ENCODE measurements at regions not wholly inside any gene's neighbourhood (a gene's known extent, or its start where the extent isn't known, plus 50 kb on each side); places are given as distances from the start of the nearest gene placed in this dataset.

DNA sequence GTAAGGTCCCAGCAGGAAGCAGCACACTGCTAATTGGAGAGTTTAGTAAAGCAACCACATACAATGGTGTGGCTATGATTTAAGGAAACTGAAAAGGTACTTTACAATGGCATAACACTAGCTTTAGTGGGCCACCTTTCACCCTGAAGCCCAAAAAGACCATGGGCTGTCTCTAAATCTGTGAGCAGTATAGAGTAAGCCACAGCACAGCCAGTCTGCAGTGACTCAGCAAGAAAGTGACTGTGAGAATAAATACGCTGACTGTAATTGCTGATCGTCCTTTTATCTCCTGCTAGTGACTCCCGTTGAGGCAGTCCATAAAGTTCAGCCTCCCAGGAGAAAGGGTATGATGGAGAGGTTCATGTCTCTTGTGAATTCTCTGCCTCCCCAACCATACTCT lies 679.8 kb upstream of the KIF2B start:
- no peaks in the 10 kb centered on the region for H3K9me3 Mint-ChIP-seq (ENCODE audit: low read depth)
- H3K36me3 Mint-ChIP-seq (ENCODE audit: low read depth), result no peaks in the 10 kb centered on the region
- ChIA-PET POLR2A (no interaction called here), CTCF (interaction anchor here (0.5 kb wide), 1 partner anchor 1851 kb away, joined by 4 read pairs; no protein-coding TSS in a partner anchor)
- H3K27me3 Mint-ChIP-seq, result no peaks in the 10 kb centered on the region
- ATAC-seq, result no peak
- no peak overlapping the region for H3K4me3 Mint-ChIP-seq
- no peak overlapping the region for H3K27ac Mint-ChIP-seq
- H3K4me1 Mint-ChIP-seq, result no peaks in the 10 kb centered on the region
- intact Hi-C loops (cut with DNase I, micrococcal nuclease), result no loop called here
- DNase-seq, result no peak

DNA sequence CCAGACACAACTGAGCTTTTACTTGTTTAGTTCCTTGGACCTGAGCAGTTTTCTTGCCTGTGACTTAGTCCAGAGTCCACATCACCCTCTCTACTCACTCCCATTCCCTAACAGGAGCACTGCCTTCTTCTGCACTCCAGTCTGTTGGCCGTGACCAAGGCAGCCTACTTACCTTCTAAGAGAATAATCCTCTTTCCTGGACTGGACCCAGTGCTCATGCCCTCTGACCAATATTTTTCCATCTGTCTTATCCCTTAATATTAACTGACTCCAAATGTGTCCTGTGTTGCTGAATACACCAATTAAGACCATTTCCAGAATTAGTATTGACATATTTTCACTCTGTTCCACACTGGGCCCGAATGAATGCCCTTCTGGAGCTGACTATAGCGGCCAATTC lies 681.0 kb upstream of the KIF2B start:
- ATAC-seq (no peak), DNase-seq (no peak)
- intact Hi-C loops (cut with DNase I, micrococcal nuclease), result no loop called here
- no peaks in the 10 kb centered on the region for H3K27me3 Mint-ChIP-seq
- H3K4me1 Mint-ChIP-seq, result no peaks in the 10 kb centered on the region
- ChIA-PET CTCF (no interaction called here), POLR2A (no interaction called here)
- H3K27ac Mint-ChIP-seq, result no peak overlapping the region
- H3K4me3 Mint-ChIP-seq, result no peak overlapping the region
- H3K36me3 Mint-ChIP-seq (ENCODE audit: low read depth), result no peaks in the 10 kb centered on the region
- no peaks in the 10 kb centered on the region for H3K9me3 Mint-ChIP-seq (ENCODE audit: low read depth)

GRCh38 chr17:53141280-53141679 lies 681.4 kb upstream of the KIF2B start:
- H3K9me3 Mint-ChIP-seq (ENCODE audit: low read depth), result no peaks in the 10 kb centered on the region
- no peaks in the 10 kb centered on the region for H3K4me1 Mint-ChIP-seq
- ATAC-seq (no peak), DNase-seq (no peak)
- POLR2A ChIA-PET, result no interaction called here
- no peaks in the 10 kb centered on the region for H3K27me3 Mint-ChIP-seq
- CTCF ChIA-PET, result no interaction called here
- no peaks in the 10 kb centered on the region for H3K36me3 Mint-ChIP-seq (ENCODE audit: low read depth)
- intact Hi-C loops (cut with DNase I, micrococcal nuclease), result no loop called here
- no peak overlapping the region for H3K4me3 Mint-ChIP-seq
- no peak overlapping the region for H3K27ac Mint-ChIP-seq

GRCh38 chr17:53137869-53138268 lies 684.9 kb upstream of the KIF2B start:
- POLR2A ChIA-PET, result no interaction called here
- no peaks in the 10 kb centered on the region for H3K4me1 Mint-ChIP-seq
- intact Hi-C loops (cut with DNase I, micrococcal nuclease), result no loop called here

DNA sequence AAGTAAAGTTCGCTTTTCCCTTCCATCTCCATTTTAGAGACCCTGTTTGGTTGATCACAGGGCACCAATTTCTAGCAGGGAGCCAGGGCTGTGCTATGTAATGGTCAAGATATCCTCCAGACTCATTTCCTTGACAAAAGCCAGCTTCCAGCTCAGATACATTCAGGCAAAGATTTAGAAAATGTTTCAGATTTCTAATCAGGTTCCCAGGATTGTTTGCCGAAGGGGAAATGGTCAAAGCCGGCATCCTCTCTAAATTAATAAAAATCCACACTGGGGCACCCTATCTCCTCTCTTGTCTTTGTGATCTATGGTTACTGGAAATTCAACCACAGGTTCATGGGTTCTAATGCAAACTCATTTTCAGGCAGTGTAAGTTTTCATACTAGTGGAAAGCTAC lies 686.8 kb upstream of the KIF2B start:
- ChIA-PET CTCF (no interaction called here), POLR2A (no interaction called here)
- no peaks in the 10 kb centered on the region for H3K4me1 Mint-ChIP-seq
- intact Hi-C loops (cut with DNase I, micrococcal nuclease), result no loop called here
- no peaks in the 10 kb centered on the region for H3K9me3 Mint-ChIP-seq (ENCODE audit: low read depth)
- no peak overlapping the region for H3K4me3 Mint-ChIP-seq
- H3K27ac Mint-ChIP-seq, result no peak overlapping the region
- H3K27me3 Mint-ChIP-seq, result no peaks in the 10 kb centered on the region
- no peaks in the 10 kb centered on the region for H3K36me3 Mint-ChIP-seq (ENCODE audit: low read depth)
- ATAC-seq (no peak), DNase-seq (no peak)

More at GRCh38 chr17:53137869-53138268, 684.9 kb upstream of the KIF2B start:
- H3K27me3 Mint-ChIP-seq, result no peaks in the 10 kb centered on the region
- no peak overlapping the region for H3K27ac Mint-ChIP-seq
- DNase-seq (no peak), ATAC-seq (no peak)
- no peak overlapping the region for H3K4me3 Mint-ChIP-seq
- CTCF ChIA-PET, result interaction anchor here (0.5 kb wide), 1 partner anchor 115 kb away, joined by 3 read pairs; no protein-coding TSS in a partner anchor
- no peaks in the 10 kb centered on the region for H3K9me3 Mint-ChIP-seq (ENCODE audit: low read depth)
- H3K36me3 Mint-ChIP-seq (ENCODE audit: low read depth), result no peaks in the 10 kb centered on the region

DNA sequence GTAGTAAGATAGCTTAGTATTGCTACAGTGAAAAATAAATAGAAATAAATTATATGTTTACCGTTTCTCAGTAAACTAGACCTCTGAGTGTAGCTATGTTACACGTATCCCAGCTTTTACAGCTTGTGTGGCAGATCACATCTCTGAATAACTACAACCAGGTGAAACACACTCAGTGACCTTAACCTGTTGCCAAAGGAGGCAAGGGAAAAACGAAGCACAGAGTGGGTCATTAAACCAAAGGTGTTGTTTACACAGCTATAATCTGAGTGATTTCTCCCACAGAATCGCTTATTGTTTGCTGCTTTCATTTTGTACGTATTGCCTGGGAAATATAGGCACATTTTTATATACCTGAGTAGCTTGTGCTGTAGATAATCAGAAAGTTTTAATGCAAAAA lies 688.2 kb upstream of the KIF2B start:
- no peak for DNase-seq
- H3K27me3 Mint-ChIP-seq, result no peaks in the 10 kb centered on the region
- no peak for ATAC-seq
- no peaks in the 10 kb centered on the region for H3K36me3 Mint-ChIP-seq (ENCODE audit: low read depth)
- POLR2A ChIA-PET, result no interaction called here
- H3K27ac Mint-ChIP-seq, result no peak overlapping the region
- intact Hi-C loops (cut with DNase I, micrococcal nuclease), result no loop called here
- H3K4me3 Mint-ChIP-seq, result no peak overlapping the region
- no peaks in the 10 kb centered on the region for H3K9me3 Mint-ChIP-seq (ENCODE audit: low read depth)
- CTCF ChIA-PET, result no interaction called here
- no peaks in the 10 kb centered on the region for H3K4me1 Mint-ChIP-seq

DNA sequence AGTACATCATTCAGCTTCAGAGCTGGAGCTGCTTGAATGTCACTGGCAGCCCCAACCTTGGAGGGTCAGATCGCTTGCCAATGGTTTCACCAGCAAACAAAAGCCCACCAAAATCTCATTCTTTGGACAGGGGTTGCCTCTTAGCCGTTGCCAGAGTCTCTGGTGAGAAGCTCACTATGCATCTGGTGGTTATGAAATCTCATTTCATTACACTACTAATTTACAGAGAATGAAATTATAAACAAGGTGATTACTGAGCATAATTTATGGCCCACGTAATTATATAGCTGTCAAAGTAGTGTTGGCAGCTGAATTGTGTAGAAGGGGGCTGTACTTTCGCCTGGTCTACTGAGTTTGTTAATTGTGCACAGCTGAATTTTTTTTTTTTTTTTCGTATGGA lies 688.9 kb upstream of the KIF2B start:
- POLR2A ChIA-PET, result no interaction called here
- Mint-ChIP-seq H3K36me3 (ENCODE audit: low read depth) (no peaks in the 10 kb centered on the region), H3K27ac (no peak overlapping the region), H3K9me3 (ENCODE audit: low read depth) (no peaks in the 10 kb centered on the region), H3K4me1 (no peaks in the 10 kb centered on the region), H3K27me3 (no peaks in the 10 kb centered on the region), H3K4me3 (no peak overlapping the region)
- CTCF ChIA-PET, result interaction anchor here (0.8 kb wide), 1 partner anchor 857 kb away, joined by 3 read pairs; no protein-coding TSS in a partner anchor
- ATAC-seq (no peak), DNase-seq (no peak)
- intact Hi-C loops (cut with DNase I, micrococcal nuclease), result no loop called here

DNA sequence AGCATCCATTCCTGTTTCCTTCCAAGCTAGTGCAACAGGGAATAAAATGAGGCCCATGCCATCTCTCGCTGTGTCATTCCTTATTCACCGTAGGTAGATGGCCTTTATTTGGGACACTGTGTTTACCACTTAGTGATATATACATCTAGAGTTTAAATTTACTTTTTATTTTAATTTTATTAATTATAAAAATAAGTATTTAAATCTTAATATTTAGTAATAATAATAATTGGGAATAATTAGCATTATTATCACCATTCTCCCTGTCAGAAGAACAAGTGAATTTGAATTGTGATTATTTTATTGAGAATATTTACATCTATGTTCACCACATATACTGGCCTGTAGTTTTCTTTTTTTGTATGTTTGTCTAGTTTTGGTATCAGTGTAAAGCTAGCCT lies 692.9 kb upstream of the KIF2B start:
- H3K27ac Mint-ChIP-seq, result no peak overlapping the region
- intact Hi-C loops (cut with DNase I, micrococcal nuclease), result no loop called here
- POLR2A ChIA-PET, result no interaction called here
- no peak for ATAC-seq
- no peak for DNase-seq
- H3K9me3 Mint-ChIP-seq (ENCODE audit: low read depth), result no peaks in the 10 kb centered on the region
- H3K4me3 Mint-ChIP-seq, result no peak overlapping the region
- no peaks in the 10 kb centered on the region for H3K27me3 Mint-ChIP-seq
- no peaks in the 10 kb centered on the region for H3K4me1 Mint-ChIP-seq
- H3K36me3 Mint-ChIP-seq (ENCODE audit: low read depth), result no peaks in the 10 kb centered on the region
- CTCF ChIA-PET, result no interaction called here

DNA sequence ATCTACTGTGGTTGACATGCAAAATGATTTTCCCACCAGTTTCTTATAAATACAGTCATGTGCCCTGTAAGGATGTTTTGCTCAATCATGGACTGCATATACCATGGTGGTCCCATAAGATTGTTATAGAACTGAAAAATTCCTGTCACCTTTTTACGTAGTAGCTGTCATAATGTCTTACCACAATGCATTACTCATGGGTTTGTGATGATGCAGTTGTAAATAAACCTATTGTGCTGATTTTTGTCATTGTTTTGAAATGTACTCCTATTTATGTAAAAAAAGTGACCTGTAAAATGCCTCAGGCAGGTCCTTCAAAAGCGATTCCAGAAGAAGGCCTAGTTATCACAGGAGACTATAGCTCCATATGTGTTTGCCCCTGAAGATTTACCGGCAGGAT lies 695.4 kb upstream of the KIF2B start:
- no peak for ATAC-seq
- H3K27me3 Mint-ChIP-seq, result no peaks in the 10 kb centered on the region
- H3K4me1 Mint-ChIP-seq, result no peaks in the 10 kb centered on the region
- intact Hi-C loops (cut with DNase I, micrococcal nuclease), result no loop called here
- no peak overlapping the region for H3K4me3 Mint-ChIP-seq
- H3K36me3 Mint-ChIP-seq (ENCODE audit: low read depth), result no peaks in the 10 kb centered on the region
- DNase-seq, result no peak
- CTCF ChIA-PET, result no interaction called here
- H3K9me3 Mint-ChIP-seq (ENCODE audit: low read depth), result no peaks in the 10 kb centered on the region
- no peak overlapping the region for H3K27ac Mint-ChIP-seq
- POLR2A ChIA-PET, result no interaction called here

- ATAC-seq, result no peak
- H3K27me3 Mint-ChIP-seq, result no peaks in the 10 kb centered on the region
- intact Hi-C loops (cut with DNase I, micrococcal nuclease), result no loop called here
- DNase-seq, result no peak
- no peak overlapping the region for H3K27ac Mint-ChIP-seq
- H3K9me3 Mint-ChIP-seq (ENCODE audit: low read depth), result peaks cover 4% of the 10 kb centered on the region
- H3K4me3 Mint-ChIP-seq, result no peak overlapping the region
- ChIA-PET CTCF (no interaction called here), POLR2A (no interaction called here)
- no peaks in the 10 kb centered on the region for H3K36me3 Mint-ChIP-seq (ENCODE audit: low read depth)
- H3K4me1 Mint-ChIP-seq, result no peaks in the 10 kb centered on the region
Measured at GRCh38 chr17:53122966-53123365, 699.8 kb upstream of the KIF2B start.

DNA sequence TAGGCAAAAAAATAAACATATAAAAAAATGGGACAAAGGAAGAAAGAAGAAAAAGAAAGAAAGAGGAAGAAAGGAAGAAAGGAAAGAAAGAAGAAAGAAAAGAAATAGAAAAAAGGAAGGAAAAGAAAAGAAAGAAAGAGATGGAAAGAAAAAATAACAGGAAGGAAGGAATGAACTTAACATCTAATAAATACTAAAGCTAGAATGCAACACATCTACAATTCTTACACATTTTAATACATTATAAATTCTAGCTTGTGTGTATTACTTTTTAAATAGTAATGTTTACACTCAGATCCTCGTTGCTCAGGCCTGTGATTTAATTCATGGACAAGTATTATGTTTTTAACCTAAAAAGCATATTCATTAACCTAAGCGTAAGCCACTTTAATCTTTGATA lies 703.0 kb upstream of the KIF2B start:
- no peaks in the 10 kb centered on the region for H3K27me3 Mint-ChIP-seq
- no peak overlapping the region for H3K4me3 Mint-ChIP-seq
- ATAC-seq (no peak), DNase-seq (no peak)
- peaks cover 13% of the 10 kb centered on the region for H3K9me3 Mint-ChIP-seq (ENCODE audit: low read depth)
- H3K27ac Mint-ChIP-seq, result no peak overlapping the region
- H3K4me1 Mint-ChIP-seq, result no peaks in the 10 kb centered on the region
- H3K36me3 Mint-ChIP-seq (ENCODE audit: low read depth), result no peaks in the 10 kb centered on the region
- intact Hi-C loops (cut with DNase I, micrococcal nuclease), result no loop called here
- ChIA-PET POLR2A (no interaction called here), CTCF (interaction anchor here (0.9 kb wide), 1 partner anchor 37 kb away, joined by 3 read pairs; no protein-coding TSS in a partner anchor)

DNA sequence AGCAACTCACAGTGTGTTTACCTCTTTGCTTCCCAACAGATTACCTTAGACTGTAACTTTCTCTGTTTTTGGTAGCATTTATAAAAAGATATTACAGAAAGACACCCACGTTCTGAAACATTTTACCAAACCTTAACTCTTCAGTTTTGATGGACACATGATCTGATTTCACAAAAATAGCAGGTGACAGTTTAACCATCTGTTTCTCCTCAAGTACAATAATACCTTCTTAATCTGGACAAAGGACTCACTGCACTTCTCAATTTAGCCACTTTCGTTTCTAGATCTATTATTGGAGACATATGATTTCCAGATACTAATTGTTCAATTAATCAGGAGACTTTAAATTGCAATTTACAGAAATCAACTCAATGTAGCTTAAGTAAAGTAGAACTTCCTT lies 703.8 kb upstream of the KIF2B start:
- H3K27ac Mint-ChIP-seq, result no peak overlapping the region
- H3K4me1 Mint-ChIP-seq, result no peaks in the 10 kb centered on the region
- POLR2A ChIA-PET, result no interaction called here
- H3K27me3 Mint-ChIP-seq, result no peaks in the 10 kb centered on the region
- ATAC-seq (no peak), DNase-seq (no peak)
- no peak overlapping the region for H3K4me3 Mint-ChIP-seq
- no peaks in the 10 kb centered on the region for H3K36me3 Mint-ChIP-seq (ENCODE audit: low read depth)
- H3K9me3 Mint-ChIP-seq (ENCODE audit: low read depth), result peaks cover 13% of the 10 kb centered on the region
- intact Hi-C loops (cut with DNase I, micrococcal nuclease), result no loop called here
- CTCF ChIA-PET, result no interaction called here

- POLR2A ChIA-PET, result no interaction called here
- H3K27ac Mint-ChIP-seq, result no peak overlapping the region
- H3K27me3 Mint-ChIP-seq, result no peaks in the 10 kb centered on the region
- no peaks in the 10 kb centered on the region for H3K4me1 Mint-ChIP-seq
- H3K9me3 Mint-ChIP-seq (ENCODE audit: low read depth), result peaks cover 8% of the 10 kb centered on the region
- ATAC-seq (no peak), DNase-seq (no peak)
- no peak overlapping the region for H3K4me3 Mint-ChIP-seq
- intact Hi-C loops (cut with DNase I, micrococcal nuclease), result no loop called here
- no peaks in the 10 kb centered on the region for H3K36me3 Mint-ChIP-seq (ENCODE audit: low read depth)
- CTCF ChIA-PET, result no interaction called here
Measured at GRCh38 chr17:53106886-53107285, 715.8 kb upstream of the KIF2B start.
